ENCODE measurements at regions not wholly inside any gene's neighbourhood (a gene's known extent, or its start where the extent isn't known, plus 50 kb on each side); places are given as distances from the start of the nearest gene placed in this dataset.

- TF ChIP-seq CTCF (IDR thresholded peaks at IDR 0.05; ENCODE audit: insufficient read depth, missing control alignments): no peak
- no peak for DNase-seq (ENCODE audit: insufficient read length, low spot score)
- no peak for FAIRE-seq
These were observed 237.2 kb upstream of the PITX2 start for GRCh38 chr4:110860125-110860524.

GRCh38 chr4:110860901-110861300, 238.0 kb upstream of the PITX2 start:
- TF ChIP-seq CTCF (IDR thresholded peaks at IDR 0.05; ENCODE audit: insufficient read depth, missing control alignments): no peak
- DNase-seq (ENCODE audit: insufficient read length, low spot score) (no peak), FAIRE-seq (no peak)

GRCh38 chr4:110865611-110866259, 242.9 kb upstream of the PITX2 start:
- FAIRE-seq (no peak), DNase-seq (ENCODE audit: insufficient read length, low spot score) (no peak)
- no peak for TF ChIP-seq CTCF (IDR thresholded peaks at IDR 0.05; ENCODE audit: insufficient read depth, missing control alignments)

GRCh38 chr4:110867251-110867960, 244.5 kb upstream of the PITX2 start:
- FAIRE-seq (no peak), DNase-seq (ENCODE audit: insufficient read length, low spot score) (no peak)

GRCh38 chr4:110867981-110868720, 245.3 kb upstream of the PITX2 start:
- no peak for FAIRE-seq
- DNase-seq (ENCODE audit: insufficient read length, low spot score): no peak
- no peak for TF ChIP-seq CTCF (IDR thresholded peaks at IDR 0.05; ENCODE audit: insufficient read depth, missing control alignments)

More at GRCh38 chr4:110867251-110867960, 244.5 kb upstream of the PITX2 start:
- no peak for TF ChIP-seq CTCF (IDR thresholded peaks at IDR 0.05; ENCODE audit: insufficient read depth, missing control alignments)

GRCh38 chr4:110869114-110869513, 246.2 kb upstream of the PITX2 start:
- FAIRE-seq (no peak), DNase-seq (ENCODE audit: insufficient read length, low spot score) (no peak)
- no peak for TF ChIP-seq CTCF (IDR thresholded peaks at IDR 0.05; ENCODE audit: insufficient read depth, missing control alignments)
